Testis (tissue), 2 donors: ENCODE measurements at regions not wholly inside any gene's neighbourhood (a gene's known extent, or its start where the extent isn't known, plus 50 kb on each side); places are given as distances from the start of the nearest gene placed in this dataset.

Experiments
- DNase-seq: peaks from one replicate; pipeline ENCODE4 v3.0.0-alpha.2; 2019
- H3K27ac ChIP-seq, 2 donors: fragments of 200-600 bp; sonication (generic); one replicate each; pipeline ENCODE4 v1.5.1; 2019
- H3K27me3 ChIP-seq: fragments of 200-600 bp; sonication (generic); one replicate; pipeline ENCODE4 v1.5.1; 2019
- H3K36me3 ChIP-seq: fragments of 200-600 bp; sonication (generic); one replicate; pipeline ENCODE4 v1.5.1; 2017; ENCODE audit warnings: low read depth; ENCODE audit errors: missing control alignments
- H3K4me1 ChIP-seq: fragments of 200-600 bp; sonication (generic); one replicate; pipeline ENCODE4 v1.5.1; 2019
- H3K4me3 ChIP-seq, 2 donors: fragments of 200-600 bp; sonication (generic); one replicate each; pipeline ENCODE4 v1.5.1; 2017 to 2019
- H3K9me3 ChIP-seq: fragments of 200-600 bp; sonication (generic); one replicate; pipeline ENCODE4 v1.5.1; 2017
- CTCF ChIP-seq, 3 experiments: fragments of 450-650 bp in 2 of 3; fragments of 200-600 bp in 1 of 3; sonication (generic) in 1 of 3; IDR thresholded peaks; one replicate each; pipeline ENCODE4 v1.5.1; 2016 to 2019; ENCODE audit warnings: antibody characterized with exemption in 3 of 3, mild to moderate bottlenecking in 2 of 3, moderate library complexity in 1 of 3
- POLR2A ChIP-seq: fragments of 450-650 bp; IDR thresholded peaks from one replicate; pipeline ENCODE4 v1.6.1; 2017; ENCODE audit warnings: antibody characterized with exemption, mild to moderate bottlenecking, moderate library complexity
- WGBS, 2 donors: methylation state at CpG; one replicate each; pipeline ENCODE4 v1.1.5; 2018; 5-methylcytosine and 5-hydroxymethylcytosine counted together
- intact Hi-C: fragments of 100-400 bp; cut with DNase I; formaldehyde crosslinking; loops from one replicate; pipeline ENCODE4 v1.15.1; 2023; ENCODE audit warnings: low total_unique reads
- small RNA-seq, 2 donors: library from RNA; depleted of rRNA; stranded (forward); fragments of <200 nt; gene quantifications; one replicate each; pipeline ENCODE3, GENCODE V24; 2016

GRCh38 chr12:128205758-128206157, 61.2 kb upstream of the TMEM132C start:
- intact Hi-C loops, result no loop called here

More at GRCh38 chr12:128205758-128206157, 61.2 kb upstream of the TMEM132C start:
- no peaks in the 10 kb centered on the region for H3K36me3 ChIP-seq
- H3K27ac ChIP-seq, result no peak overlapping the region
- WGBS, 2 donors, result 93 to 97% methylated on average over 7 of the region's 7 CpGs
- DNase-seq, result no peak
- H3K27me3 ChIP-seq, result no peaks in the 10 kb centered on the region
- H3K4me3 ChIP-seq, result no peak overlapping the region
- H3K4me1 ChIP-seq, result no peaks in the 10 kb centered on the region
- no peak for TF ChIP-seq CTCF (IDR thresholded peaks at IDR 0.05)
- TF ChIP-seq POLR2A, result no peak
- H3K9me3 ChIP-seq, result no peaks in the 10 kb centered on the region

Small RNAs in the stretch of these regions (small RNA-seq; reads per million reads assigned to genes)
- gene AC006065.2, result 0 reads per million in 2 donors
- 0 reads per million in 2 donors for gene AC073913.2
- gene HSPE1P20, result 0 reads per million in 2 donors
- 0 reads per million in 2 donors for gene RF00019
- gene RNU1-104P, result 0 reads per million in 2 donors
